WTC11 (cell line): ENCODE measurements at regions not wholly inside any gene's neighbourhood (a gene's known extent, or its start where the extent isn't known, plus 50 kb on each side); places are given as distances from the start of the nearest gene placed in this dataset.

Source experiments
- ATAC-seq: fragments of 200-7000 bp; cut with Tn5 transposase; 2 replicates; pipeline ENCODE4 v1.10.0; 2021; ENCODE audit warnings: mild to moderate bottlenecking, moderate library complexity
- CTCF ChIA-PET: fragments of 300-600 bp; sonication (Branson Sonifier 250); formaldehyde crosslinking; loops from one replicate; lab custom pipeline; 2021; ENCODE audit warnings: antibody characterized with exemption; lab: Charles Lee
- POLR2A ChIA-PET: fragments of 350-600 bp; sonication (Branson Sonifier 250); formaldehyde crosslinking; loops from one replicate; lab custom pipeline; 2021; ENCODE audit warnings: antibody characterized with exemption; lab: Charles Lee
- DNase-seq: peaks from one replicate; pipeline ENCODE4 v3.0.0; 2021; ENCODE audit warnings: low spot score
- H3K27ac Mint-ChIP-seq: 2 replicates; pipeline ENCODE4 v1.8.0; 2021; ENCODE audit warnings: mixed read lengths
- H3K27me3 Mint-ChIP-seq: 2 replicates; pipeline ENCODE4 v1.8.0; 2021; ENCODE audit warnings: low read depth, mild to moderate bottlenecking, moderate library complexity, mixed read lengths
- H3K36me3 Mint-ChIP-seq: 2 replicates; pipeline ENCODE4 v1.8.0; 2021; ENCODE audit warnings: mixed read lengths
- H3K4me1 Mint-ChIP-seq: 2 replicates; pipeline ENCODE4 v1.8.0; 2022; ENCODE audit warnings: mixed read lengths
- H3K4me3 Mint-ChIP-seq: 2 replicates; pipeline ENCODE4 v1.8.0; 2021; ENCODE audit warnings: mild to moderate bottlenecking, moderate library complexity, mixed read lengths
- H3K9me3 Mint-ChIP-seq: 2 replicates; pipeline ENCODE4 v1.8.0; 2021; ENCODE audit warnings: mixed read lengths
- CBFB ChIP-seq: sonication (generic); formaldehyde crosslinking; IDR thresholded peaks from 2 replicates; pipeline ENCODE4 v1.8.1; 2022; ENCODE audit warnings: mild to moderate bottlenecking, low read depth, missing genetic modification reagents
- FOXJ3 ChIP-seq: sonication (generic); formaldehyde crosslinking; IDR thresholded peaks from 2 replicates; pipeline ENCODE4 v1.9.0; 2021; ENCODE audit warnings: missing genetic modification reagents, mild to moderate bottlenecking, borderline replicate concordance
- GRHL2 ChIP-seq: fragments of 250-450 bp; sonication (Bioruptor Pico); IDR thresholded peaks from 2 replicates; pipeline ENCODE4 v1.8.0; 2022; ENCODE audit warnings: mild to moderate bottlenecking, moderate library complexity; ENCODE audit not compliant: insufficient replicate concordance, severe bottlenecking
- GTF2I ChIP-seq: fragments of 250-450 bp; sonication (Bioruptor Pico); conservative IDR thresholded peaks from 2 replicates; pipeline ENCODE4 v1.4.0; 2021; ENCODE audit warnings: mild to moderate bottlenecking
- IRF2 ChIP-seq: sonication (generic); formaldehyde crosslinking; IDR thresholded peaks from 2 replicates; pipeline ENCODE4 v1.8.0; 2022; ENCODE audit warnings: low read depth, missing genetic modification reagents, borderline replicate concordance
- NR1H2 ChIP-seq: sonication (generic); formaldehyde crosslinking; IDR thresholded peaks from 2 replicates; pipeline ENCODE4 v1.9.0; 2021; ENCODE audit warnings: mild to moderate bottlenecking, moderate library complexity, missing genetic modification reagents
- RELA ChIP-seq: sonication (generic); formaldehyde crosslinking; IDR thresholded peaks from 2 replicates; pipeline ENCODE4 v1.8.1; 2022; ENCODE audit warnings: missing genetic modification reagents, mild to moderate bottlenecking, borderline replicate concordance
- SMAD3 ChIP-seq: sonication (generic); formaldehyde crosslinking; IDR thresholded peaks from 2 replicates; pipeline ENCODE4 v1.8.0; 2022; ENCODE audit warnings: missing genetic modification reagents, mild to moderate bottlenecking, borderline replicate concordance
- SMAD4 ChIP-seq: sonication (generic); formaldehyde crosslinking; IDR thresholded peaks from 2 replicates; pipeline ENCODE4 v1.8.0; 2022; ENCODE audit warnings: mild to moderate bottlenecking, missing genetic modification reagents
- SP1 ChIP-seq: sonication (generic); formaldehyde crosslinking; conservative IDR thresholded peaks from 2 replicates; pipeline ENCODE4 v1.8.1; 2022; ENCODE audit warnings: missing genetic modification reagents
- TEAD1 ChIP-seq: sonication (generic); formaldehyde crosslinking; IDR thresholded peaks from 2 replicates; pipeline ENCODE4 v1.8.0; 2022; ENCODE audit warnings: mild to moderate bottlenecking, missing genetic modification reagents
- ZNF138 ChIP-seq: sonication (generic); formaldehyde crosslinking; conservative IDR thresholded peaks from 2 replicates; pipeline ENCODE4 v1.8.1; 2022; ENCODE audit warnings: mild to moderate bottlenecking, moderate library complexity, missing genetic modification reagents
- ZNF219 ChIP-seq: sonication (generic); formaldehyde crosslinking; IDR thresholded peaks from 2 replicates; pipeline ENCODE4 v1.8.0; 2023; ENCODE audit warnings: missing genetic modification reagents, mild to moderate bottlenecking, borderline replicate concordance
- TF ChIP-seq, protein P1 (sequence below): sonication (generic); formaldehyde crosslinking; IDR thresholded peaks from 2 replicates; pipeline ENCODE4 v1.8.1; 2023; ENCODE audit warnings: mild to moderate bottlenecking, missing genetic modification reagents, borderline replicate concordance
- TF ChIP-seq, protein P2 (sequence below): sonication (generic); formaldehyde crosslinking; conservative IDR thresholded peaks from 2 replicates; pipeline ENCODE4 v1.8.1; 2022; ENCODE audit warnings: mild to moderate bottlenecking, missing genetic modification reagents
- TF ChIP-seq, protein P3 (sequence below): fragments of 250-450 bp; sonication (Bioruptor Pico); IDR thresholded peaks from 2 replicates; pipeline ENCODE4 v1.9.0; 2021; ENCODE audit warnings: mild to moderate bottlenecking
- TF ChIP-seq, protein P4 (sequence below): sonication (generic); formaldehyde crosslinking; conservative IDR thresholded peaks from 2 replicates; pipeline ENCODE4 v1.8.1; 2023; ENCODE audit warnings: mild to moderate bottlenecking, low read depth, missing genetic modification reagents, moderate library complexity
- TF ChIP-seq, protein P5 (sequence below): fragments of 250-450 bp; sonication (Bioruptor Pico); IDR thresholded peaks from 2 replicates; pipeline ENCODE4 v1.9.0; 2021; ENCODE audit warnings: mild to moderate bottlenecking, borderline replicate concordance

DNA sequence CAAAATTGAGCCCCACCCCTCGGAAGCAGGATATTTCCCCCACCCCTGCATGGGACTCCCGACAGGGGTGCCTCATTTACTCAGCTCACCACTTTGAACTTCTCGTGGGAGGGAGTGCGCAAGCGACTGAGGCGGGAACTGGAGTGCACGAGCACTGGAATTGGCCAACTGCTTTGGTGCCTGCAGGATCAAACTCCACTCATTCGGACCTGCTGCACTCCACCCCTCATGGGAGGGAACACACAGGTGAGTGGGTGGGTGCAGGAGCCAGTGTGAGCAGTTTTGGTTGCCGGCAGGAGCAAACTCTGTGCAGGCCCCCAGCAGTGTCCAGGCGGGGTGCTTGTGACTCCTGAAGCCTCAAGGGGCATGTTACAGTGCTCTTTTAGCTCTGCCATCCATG is 301.2 kb downstream of the TUSC1 start:
- H3K27ac Mint-ChIP-seq = no peak overlapping the region
- H3K4me3 Mint-ChIP-seq = no peak overlapping the region
- TF ChIP-seq ZNF138 (CRISPR knock-in tag) = no peak
- TF ChIP-seq IRF2 (CRISPR knock-in tag) = no peak
- TF ChIP-seq TEAD1 = no peak
- TF ChIP-seq ZNF219 (CRISPR knock-in tag) = no peak
- TF ChIP-seq, protein P1, sequence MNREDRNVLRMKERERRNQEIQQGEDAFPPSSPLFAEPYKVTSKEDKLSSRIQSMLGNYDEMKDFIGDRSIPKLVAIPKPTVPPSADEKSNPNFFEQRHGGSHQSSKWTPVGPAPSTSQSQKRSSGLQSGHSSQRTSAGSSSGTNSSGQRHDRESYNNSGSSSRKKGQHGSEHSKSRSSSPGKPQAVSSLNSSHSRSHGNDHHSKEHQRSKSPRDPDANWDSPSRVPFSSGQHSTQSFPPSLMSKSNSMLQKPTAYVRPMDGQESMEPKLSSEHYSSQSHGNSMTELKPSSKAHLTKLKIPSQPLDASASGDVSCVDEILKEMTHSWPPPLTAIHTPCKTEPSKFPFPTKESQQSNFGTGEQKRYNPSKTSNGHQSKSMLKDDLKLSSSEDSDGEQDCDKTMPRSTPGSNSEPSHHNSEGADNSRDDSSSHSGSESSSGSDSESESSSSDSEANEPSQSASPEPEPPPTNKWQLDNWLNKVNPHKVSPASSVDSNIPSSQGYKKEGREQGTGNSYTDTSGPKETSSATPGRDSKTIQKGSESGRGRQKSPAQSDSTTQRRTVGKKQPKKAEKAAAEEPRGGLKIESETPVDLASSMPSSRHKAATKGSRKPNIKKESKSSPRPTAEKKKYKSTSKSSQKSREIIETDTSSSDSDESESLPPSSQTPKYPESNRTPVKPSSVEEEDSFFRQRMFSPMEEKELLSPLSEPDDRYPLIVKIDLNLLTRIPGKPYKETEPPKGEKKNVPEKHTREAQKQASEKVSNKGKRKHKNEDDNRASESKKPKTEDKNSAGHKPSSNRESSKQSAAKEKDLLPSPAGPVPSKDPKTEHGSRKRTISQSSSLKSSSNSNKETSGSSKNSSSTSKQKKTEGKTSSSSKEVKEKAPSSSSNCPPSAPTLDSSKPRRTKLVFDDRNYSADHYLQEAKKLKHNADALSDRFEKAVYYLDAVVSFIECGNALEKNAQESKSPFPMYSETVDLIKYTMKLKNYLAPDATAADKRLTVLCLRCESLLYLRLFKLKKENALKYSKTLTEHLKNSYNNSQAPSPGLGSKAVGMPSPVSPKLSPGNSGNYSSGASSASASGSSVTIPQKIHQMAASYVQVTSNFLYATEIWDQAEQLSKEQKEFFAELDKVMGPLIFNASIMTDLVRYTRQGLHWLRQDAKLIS (CRISPR knock-in tag) = no peak
- TF ChIP-seq SMAD4 (CRISPR knock-in tag) = no peak
- no peak for DNase-seq
- peaks cover 19% of the 10 kb centered on the region for H3K9me3 Mint-ChIP-seq
- POLR2A ChIA-PET = interaction anchor here (0.5 kb wide), 1 partner anchor 313 kb away, joined by 3 read pairs; no protein-coding TSS in a partner anchor
- CTCF ChIA-PET = no interaction called here
- no peaks in the 10 kb centered on the region; the same call in none of the 2 replicates for H3K36me3 Mint-ChIP-seq
- H3K27me3 Mint-ChIP-seq = no peaks in the 10 kb centered on the region
- peaks cover 10% of the 10 kb centered on the region for H3K4me1 Mint-ChIP-seq
- ATAC-seq = no peak

DNA sequence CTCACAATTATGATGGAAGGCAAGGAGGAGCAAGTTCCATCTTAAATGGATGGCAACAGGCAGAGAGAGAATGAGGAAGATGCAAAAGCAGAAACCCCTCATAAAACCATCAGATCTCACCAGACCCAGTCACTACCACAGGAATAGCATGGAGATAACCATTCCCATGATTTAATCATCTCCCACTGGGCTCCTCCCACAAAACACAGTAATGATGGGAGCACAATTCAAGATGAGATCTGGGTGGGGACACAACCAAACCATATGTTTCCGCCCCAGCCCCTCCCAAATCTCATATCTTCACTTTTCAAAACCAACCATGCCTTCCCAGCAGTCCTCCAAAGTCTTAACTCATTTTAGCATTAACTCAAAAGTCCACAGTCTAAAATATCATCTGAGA is 304.0 kb downstream of the TUSC1 start:
- no peaks in the 10 kb centered on the region; the same call in none of the 2 replicates for H3K36me3 Mint-ChIP-seq
- no peak for DNase-seq
- TF ChIP-seq CBFB (no peak), RELA (CRISPR knock-in tag) (no peak), FOXJ3 (CRISPR knock-in tag) (no peak), GTF2I (CRISPR knock-in tag) (no peak), NR1H2 (CRISPR knock-in tag) (no peak), SMAD3 (no peak), GRHL2 (CRISPR knock-in tag) (no peak), SP1 (no peak)
- TF ChIP-seq, protein P2, sequence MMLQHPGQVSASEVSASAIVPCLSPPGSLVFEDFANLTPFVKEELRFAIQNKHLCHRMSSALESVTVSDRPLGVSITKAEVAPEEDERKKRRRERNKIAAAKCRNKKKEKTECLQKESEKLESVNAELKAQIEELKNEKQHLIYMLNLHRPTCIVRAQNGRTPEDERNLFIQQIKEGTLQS (CRISPR knock-in tag) = no peak
- TF ChIP-seq, protein P3, sequence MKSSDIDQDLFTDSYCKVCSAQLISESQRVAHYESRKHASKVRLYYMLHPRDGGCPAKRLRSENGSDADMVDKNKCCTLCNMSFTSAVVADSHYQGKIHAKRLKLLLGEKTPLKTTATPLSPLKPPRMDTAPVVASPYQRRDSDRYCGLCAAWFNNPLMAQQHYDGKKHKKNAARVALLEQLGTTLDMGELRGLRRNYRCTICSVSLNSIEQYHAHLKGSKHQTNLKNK (CRISPR knock-in tag) = no peak
- TF ChIP-seq, protein P4, sequence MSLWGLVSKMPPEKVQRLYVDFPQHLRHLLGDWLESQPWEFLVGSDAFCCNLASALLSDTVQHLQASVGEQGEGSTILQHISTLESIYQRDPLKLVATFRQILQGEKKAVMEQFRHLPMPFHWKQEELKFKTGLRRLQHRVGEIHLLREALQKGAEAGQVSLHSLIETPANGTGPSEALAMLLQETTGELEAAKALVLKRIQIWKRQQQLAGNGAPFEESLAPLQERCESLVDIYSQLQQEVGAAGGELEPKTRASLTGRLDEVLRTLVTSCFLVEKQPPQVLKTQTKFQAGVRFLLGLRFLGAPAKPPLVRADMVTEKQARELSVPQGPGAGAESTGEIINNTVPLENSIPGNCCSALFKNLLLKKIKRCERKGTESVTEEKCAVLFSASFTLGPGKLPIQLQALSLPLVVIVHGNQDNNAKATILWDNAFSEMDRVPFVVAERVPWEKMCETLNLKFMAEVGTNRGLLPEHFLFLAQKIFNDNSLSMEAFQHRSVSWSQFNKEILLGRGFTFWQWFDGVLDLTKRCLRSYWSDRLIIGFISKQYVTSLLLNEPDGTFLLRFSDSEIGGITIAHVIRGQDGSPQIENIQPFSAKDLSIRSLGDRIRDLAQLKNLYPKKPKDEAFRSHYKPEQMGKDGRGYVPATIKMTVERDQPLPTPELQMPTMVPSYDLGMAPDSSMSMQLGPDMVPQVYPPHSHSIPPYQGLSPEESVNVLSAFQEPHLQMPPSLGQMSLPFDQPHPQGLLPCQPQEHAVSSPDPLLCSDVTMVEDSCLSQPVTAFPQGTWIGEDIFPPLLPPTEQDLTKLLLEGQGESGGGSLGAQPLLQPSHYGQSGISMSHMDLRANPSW (CRISPR knock-in tag) = no peak
- TF ChIP-seq, protein P5, sequence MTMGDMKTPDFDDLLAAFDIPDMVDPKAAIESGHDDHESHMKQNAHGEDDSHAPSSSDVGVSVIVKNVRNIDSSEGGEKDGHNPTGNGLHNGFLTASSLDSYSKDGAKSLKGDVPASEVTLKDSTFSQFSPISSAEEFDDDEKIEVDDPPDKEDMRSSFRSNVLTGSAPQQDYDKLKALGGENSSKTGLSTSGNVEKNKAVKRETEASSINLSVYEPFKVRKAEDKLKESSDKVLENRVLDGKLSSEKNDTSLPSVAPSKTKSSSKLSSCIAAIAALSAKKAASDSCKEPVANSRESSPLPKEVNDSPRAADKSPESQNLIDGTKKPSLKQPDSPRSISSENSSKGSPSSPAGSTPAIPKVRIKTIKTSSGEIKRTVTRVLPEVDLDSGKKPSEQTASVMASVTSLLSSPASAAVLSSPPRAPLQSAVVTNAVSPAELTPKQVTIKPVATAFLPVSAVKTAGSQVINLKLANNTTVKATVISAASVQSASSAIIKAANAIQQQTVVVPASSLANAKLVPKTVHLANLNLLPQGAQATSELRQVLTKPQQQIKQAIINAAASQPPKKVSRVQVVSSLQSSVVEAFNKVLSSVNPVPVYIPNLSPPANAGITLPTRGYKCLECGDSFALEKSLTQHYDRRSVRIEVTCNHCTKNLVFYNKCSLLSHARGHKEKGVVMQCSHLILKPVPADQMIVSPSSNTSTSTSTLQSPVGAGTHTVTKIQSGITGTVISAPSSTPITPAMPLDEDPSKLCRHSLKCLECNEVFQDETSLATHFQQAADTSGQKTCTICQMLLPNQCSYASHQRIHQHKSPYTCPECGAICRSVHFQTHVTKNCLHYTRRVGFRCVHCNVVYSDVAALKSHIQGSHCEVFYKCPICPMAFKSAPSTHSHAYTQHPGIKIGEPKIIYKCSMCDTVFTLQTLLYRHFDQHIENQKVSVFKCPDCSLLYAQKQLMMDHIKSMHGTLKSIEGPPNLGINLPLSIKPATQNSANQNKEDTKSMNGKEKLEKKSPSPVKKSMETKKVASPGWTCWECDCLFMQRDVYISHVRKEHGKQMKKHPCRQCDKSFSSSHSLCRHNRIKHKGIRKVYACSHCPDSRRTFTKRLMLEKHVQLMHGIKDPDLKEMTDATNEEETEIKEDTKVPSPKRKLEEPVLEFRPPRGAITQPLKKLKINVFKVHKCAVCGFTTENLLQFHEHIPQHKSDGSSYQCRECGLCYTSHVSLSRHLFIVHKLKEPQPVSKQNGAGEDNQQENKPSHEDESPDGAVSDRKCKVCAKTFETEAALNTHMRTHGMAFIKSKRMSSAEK (CRISPR knock-in tag) = no peak
- TF ChIP-seq, all 79 proteins: peak for 0
- CTCF ChIA-PET = no interaction called here
- Mint-ChIP-seq H3K27ac (no peak overlapping the region), H3K27me3 (no peaks in the 10 kb centered on the region), H3K4me3 (no peak overlapping the region), H3K4me1 (peaks cover 10% of the 10 kb centered on the region), H3K9me3 (peaks cover 23% of the 10 kb centered on the region)
- ATAC-seq = no peak
- POLR2A ChIA-PET = no interaction called here
